HepG2 (cell line): ENCODE measurements at regions not wholly inside any gene's neighbourhood (a gene's known extent, or its start where the extent isn't known, plus 50 kb on each side); places are given as distances from the start of the nearest gene placed in this dataset.

Experiments
- ATAC-seq: fragments of 200-7000 bp; cut with Tn5 transposase; 3 replicates; pipeline ENCODE4 v1.9.1; 2020; ENCODE audit warnings: mild to moderate bottlenecking, moderate library complexity
- BruUV-seq: library from RNA; stranded (reverse); fragments of 400-500 nt; replicated peaks from 2 replicates; lab custom pipeline; 2021; lab: Mats Ljungman, UMichigan
- CTCF ChIA-PET: fragments of 300-600 bp; formaldehyde crosslinking; extraction: SDS; loops from one replicate; lab custom pipeline; 2021; ENCODE audit warnings: low total read pairs, inconsistent platforms, low intra/inter-chr PET ratio; lab: Yijun Ruan, JAX
- POLR2A ChIA-PET: fragments of 350-600 bp; sonication (Branson Sonifier 250); formaldehyde crosslinking; loops from one replicate; lab custom pipeline; 2020; ENCODE audit warnings: antibody characterized with exemption, inconsistent platforms; lab: Yijun Ruan, JAX
- DNase-seq: peaks from one replicate; pipeline ENCODE4 v3.0.0-alpha.2; 2015; ENCODE audit warnings: low spot score
- FAIRE-seq: peaks from 3 replicates; lab custom pipeline; 2011; peaks lifted over from hg19 to GRCh38; lab: Jason Lieb, UNC
- H2AFZ ChIP-seq: one replicate; pipeline ENCODE4 v1.6.1; 2011; ENCODE audit warnings: low read length, inconsistent platforms
- H3K27ac ChIP-seq: fragments of 300-600 bp; 3 replicates; pipeline ENCODE4 v1.8.0; 2011; ENCODE audit warnings: mixed run types, mild to moderate bottlenecking, mixed read lengths, low read length, inconsistent platforms; ENCODE audit not compliant: insufficient read depth; ENCODE audit errors: extremely low read length
- H3K27me3 ChIP-seq, 2 experiments: fragments of 200-600 bp in 1 of 2; 2 replicates in 1 of 2; 3 replicates in 1 of 2; pipeline versions ENCODE4 v1.6.0 to v1.8.0; 2011; ENCODE audit warnings: low read length in 2 of 2, mild to moderate bottlenecking in 2 of 2, moderate library complexity in 2 of 2, inconsistent platforms in 1 of 2; ENCODE audit not compliant: insufficient read depth in 2 of 2, control insufficient read depth in 1 of 2
- H3K36me3 ChIP-seq, 2 experiments: fragments of 200-600 bp in 1 of 2; replicated peaks in 1 of 2; 2 replicates in 1 of 2; 3 replicates in 1 of 2; pipeline versions ENCODE4 v1.5.1 to v1.8.0; 2011; ENCODE audit warnings: low read length in 2 of 2, inconsistent platforms in 1 of 2; ENCODE audit not compliant: insufficient read depth in 2 of 2, control insufficient read depth in 1 of 2
- H3K4me1 ChIP-seq: 2 replicates; pipeline ENCODE4 v1.5.1; 2012; ENCODE audit warnings: low read length, inconsistent platforms; ENCODE audit not compliant: insufficient read depth
- H3K4me2 ChIP-seq: 2 replicates; pipeline ENCODE4 v1.6.0; 2011; ENCODE audit warnings: low read depth, low read length, inconsistent platforms
- H3K4me3 ChIP-seq, 3 experiments: fragments of 200-600 bp in 1 of 3; sonication (generic), shearing (Covaris generic) in 1 of 3; replicated peaks in 1 of 3; 2 replicates each; pipeline ENCODE4 v1.5.1; 2011 to 2016; ENCODE audit warnings: low read length in 3 of 3, inconsistent platforms in 2 of 3, low read depth in 2 of 3, mild to moderate bottlenecking in 2 of 3, control low read depth in 1 of 3, mixed read lengths in 1 of 3; ENCODE audit not compliant: insufficient read depth in 1 of 3
- H3K79me2 ChIP-seq: one replicate; pipeline ENCODE4 v1.6.1; 2011; ENCODE audit warnings: low read length, inconsistent platforms; ENCODE audit not compliant: insufficient read depth
- H3K9ac ChIP-seq: 2 replicates; pipeline ENCODE4 v1.6.0; 2011; ENCODE audit warnings: mild to moderate bottlenecking, low read depth, low read length, inconsistent platforms; ENCODE audit not compliant: insufficient read depth
- H3K9me3 ChIP-seq: 2 replicates; pipeline ENCODE4 v1.5.1; 2012; ENCODE audit warnings: mild to moderate bottlenecking, low read length
- H4K20me1 ChIP-seq: 2 replicates; pipeline ENCODE4 v1.6.0; 2011; ENCODE audit warnings: inconsistent platforms, mild to moderate bottlenecking, low read length, moderate library complexity; ENCODE audit not compliant: insufficient read depth
- ATM ChIP-seq: fragments of 450-650 bp; IDR thresholded peaks from 2 replicates; pipeline ENCODE4 v1.7.1; 2017; ENCODE audit warnings: mild to moderate bottlenecking, borderline replicate concordance
- FOXK2 ChIP-seq: fragments of 450-650 bp; IDR thresholded peaks from 2 replicates; pipeline ENCODE4 v1.6.1; 2016
- NAIF1 ChIP-seq: sonication (generic); formaldehyde crosslinking; IDR thresholded peaks from 2 replicates; pipeline ENCODE4 v1.5.0; 2020; ENCODE audit warnings: mild to moderate bottlenecking, missing genetic modification reagents, borderline replicate concordance
- NR2F6 ChIP-seq, 2 experiments: IDR thresholded peaks; 2 replicates each; pipeline ENCODE4 v1.6.1; 2016; ENCODE audit warnings: antibody characterized with exemption in 1 of 2, mild to moderate bottlenecking in 1 of 2
- ZNF761 ChIP-seq: sonication (generic); formaldehyde crosslinking; conservative IDR thresholded peaks from 2 replicates; pipeline ENCODE4 v1.4.0; 2020; ENCODE audit warnings: mild to moderate bottlenecking, missing genetic modification reagents
- WGBS: methylation state at CpG from one replicate; pipeline ENCODE4 v1.1.6; 2017; ENCODE audit warnings: low lambda C conversion rate; 5-methylcytosine and 5-hydroxymethylcytosine counted together
- in situ Hi-C: cut with HindIII; loops from 2 replicates; pipeline ENCODE4 v1.10.0; 2017; ENCODE audit warnings: low pct_unique_long_range_greater_than_20kb; ENCODE audit not compliant: extremely low pct_ligation_motif_present
- intact Hi-C: fragments of 100-400 bp; cut with micrococcal nuclease; formaldehyde crosslinking; loops from one replicate; pipeline ENCODE4 v1.10.0; 2022; ENCODE audit not compliant: unreplicated experiment
- TF ChIP-seq, protein P1 (sequence below): sonication (generic); formaldehyde crosslinking; IDR thresholded peaks from 2 replicates; pipeline ENCODE4 v1.4.0; 2020; ENCODE audit warnings: missing genetic modification reagents
- TF ChIP-seq, protein P2 (sequence below): sonication (generic); formaldehyde crosslinking; IDR thresholded peaks from 2 replicates; pipeline ENCODE4 v1.5.1; 2020; ENCODE audit warnings: missing genetic modification reagents, mild to moderate bottlenecking, borderline replicate concordance

DNA sequence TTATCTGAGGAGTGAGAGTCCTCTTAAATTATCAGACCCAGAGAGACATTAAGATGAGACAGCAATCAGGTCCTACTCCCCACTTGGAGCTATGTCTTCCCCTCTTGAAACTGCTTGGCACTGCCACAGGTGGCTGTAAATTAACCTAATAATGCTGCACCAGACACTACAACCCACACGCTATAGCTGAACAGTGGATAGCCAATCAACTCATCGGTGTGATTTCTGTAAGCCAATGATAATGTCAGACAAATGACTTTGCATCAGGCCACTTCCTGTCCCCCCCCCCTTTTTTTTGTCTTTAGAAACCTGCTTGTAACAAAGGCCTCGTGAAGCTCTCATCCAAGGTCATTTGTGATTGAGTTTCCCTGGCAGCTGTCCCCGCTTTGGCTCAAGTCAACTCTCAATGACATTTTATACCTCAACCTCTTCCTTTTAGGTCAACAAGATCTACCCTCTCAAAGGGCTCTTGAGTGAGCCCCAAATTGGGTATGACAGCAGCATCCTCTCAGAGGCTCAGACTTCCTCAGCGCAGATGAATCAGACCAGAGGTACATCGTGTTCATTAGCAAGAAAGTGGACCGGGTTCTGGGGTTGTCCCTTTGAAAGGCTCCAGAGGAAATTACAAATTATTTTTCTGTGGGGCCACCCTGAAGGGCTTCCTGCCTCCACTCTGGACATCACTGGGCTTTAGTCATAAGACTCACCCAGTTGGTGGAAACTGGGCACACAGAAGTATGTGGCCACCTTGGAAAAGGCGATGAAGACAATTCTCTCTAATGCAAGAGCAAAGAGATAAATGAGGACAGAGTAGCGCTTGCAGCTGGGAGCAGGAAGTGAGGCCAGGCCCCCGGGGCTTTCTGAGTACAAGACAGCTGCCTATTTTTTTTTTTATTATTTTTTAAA, 73.6 kb downstream of the COPS8 start:
- FAIRE-seq (no peak), DNase-seq (no peak), ATAC-seq (no peak)
- H4K20me1 ChIP-seq: no peaks in the 10 kb centered on the region
- H3K4me2 ChIP-seq: no peak overlapping the region
- TF ChIP-seq, protein P1, sequence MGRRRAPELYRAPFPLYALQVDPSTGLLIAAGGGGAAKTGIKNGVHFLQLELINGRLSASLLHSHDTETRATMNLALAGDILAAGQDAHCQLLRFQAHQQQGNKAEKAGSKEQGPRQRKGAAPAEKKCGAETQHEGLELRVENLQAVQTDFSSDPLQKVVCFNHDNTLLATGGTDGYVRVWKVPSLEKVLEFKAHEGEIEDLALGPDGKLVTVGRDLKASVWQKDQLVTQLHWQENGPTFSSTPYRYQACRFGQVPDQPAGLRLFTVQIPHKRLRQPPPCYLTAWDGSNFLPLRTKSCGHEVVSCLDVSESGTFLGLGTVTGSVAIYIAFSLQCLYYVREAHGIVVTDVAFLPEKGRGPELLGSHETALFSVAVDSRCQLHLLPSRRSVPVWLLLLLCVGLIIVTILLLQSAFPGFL (CRISPR knock-in tag): no peak
- TF ChIP-seq NAIF1 (CRISPR knock-in tag) (no peak), ATM (no peak), ZNF761 (CRISPR knock-in tag) (no peak), NR2F6 (IDR thresholded peaks at IDR 0.05) (no peak), NR2F6 (CRISPR knock-in tag; IDR thresholded peaks at IDR 0.05) (no peak), FOXK2 (no peak)
- TF ChIP-seq, protein P2, sequence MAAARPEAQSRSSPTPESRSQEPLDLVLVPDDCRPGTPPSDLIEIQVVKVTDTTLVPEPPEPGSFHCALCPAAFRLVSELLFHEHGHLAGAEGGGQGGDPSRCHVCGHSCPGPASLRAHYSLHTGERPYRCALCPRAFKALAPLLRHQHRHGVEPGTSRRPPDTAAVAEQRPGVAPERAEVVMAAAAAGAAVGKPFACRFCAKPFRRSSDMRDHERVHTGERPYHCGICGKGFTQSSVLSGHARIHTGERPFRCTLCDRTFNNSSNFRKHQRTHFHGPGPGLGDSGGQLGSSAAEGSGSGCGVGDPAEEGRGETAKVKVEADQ: no peak
- in situ Hi-C loops (loop anchor here (5.0 to 10.0 kb wide), 3 partner anchors 166 to 413 kb away; partner anchors contain the start of gene COL6A3), intact Hi-C loops (no loop called here)
- no TSS peak for BruUV-seq
- CTCF ChIA-PET: interaction anchor here (0.7 kb wide), 1 partner anchor 789 kb away, joined by 3 read pairs; no protein-coding TSS in a partner anchor
- H3K9ac ChIP-seq: no peak overlapping the region
- no peaks in the 10 kb centered on the region for H3K36me3 ChIP-seq
- H2AFZ ChIP-seq: no peak overlapping the region
- no peaks in the 10 kb centered on the region for H3K79me2 ChIP-seq
- no peak overlapping the region for H3K4me3 ChIP-seq
- POLR2A ChIA-PET: no interaction called here
- H3K4me1 ChIP-seq: no peaks in the 10 kb centered on the region
- H3K27ac ChIP-seq: no peak overlapping the region
- peaks cover 1 to 16% of the 10 kb centered on the region in 2 experiments; a peak in 2 of 5 replicates for H3K27me3 ChIP-seq
- no peaks in the 10 kb centered on the region for H3K9me3 ChIP-seq
- WGBS: 48% methylated on average over 10 of the region's 10 CpGs
